ENCODE measurements at regions not wholly inside any gene's neighbourhood (a gene's known extent, or its start where the extent isn't known, plus 50 kb on each side); places are given as distances from the start of the nearest gene placed in this dataset.

GRCh38 chrY:16807713-16808112 lies 1072.3 kb downstream of the CDY2B start:
- TF ChIP-seq, protein P1, sequence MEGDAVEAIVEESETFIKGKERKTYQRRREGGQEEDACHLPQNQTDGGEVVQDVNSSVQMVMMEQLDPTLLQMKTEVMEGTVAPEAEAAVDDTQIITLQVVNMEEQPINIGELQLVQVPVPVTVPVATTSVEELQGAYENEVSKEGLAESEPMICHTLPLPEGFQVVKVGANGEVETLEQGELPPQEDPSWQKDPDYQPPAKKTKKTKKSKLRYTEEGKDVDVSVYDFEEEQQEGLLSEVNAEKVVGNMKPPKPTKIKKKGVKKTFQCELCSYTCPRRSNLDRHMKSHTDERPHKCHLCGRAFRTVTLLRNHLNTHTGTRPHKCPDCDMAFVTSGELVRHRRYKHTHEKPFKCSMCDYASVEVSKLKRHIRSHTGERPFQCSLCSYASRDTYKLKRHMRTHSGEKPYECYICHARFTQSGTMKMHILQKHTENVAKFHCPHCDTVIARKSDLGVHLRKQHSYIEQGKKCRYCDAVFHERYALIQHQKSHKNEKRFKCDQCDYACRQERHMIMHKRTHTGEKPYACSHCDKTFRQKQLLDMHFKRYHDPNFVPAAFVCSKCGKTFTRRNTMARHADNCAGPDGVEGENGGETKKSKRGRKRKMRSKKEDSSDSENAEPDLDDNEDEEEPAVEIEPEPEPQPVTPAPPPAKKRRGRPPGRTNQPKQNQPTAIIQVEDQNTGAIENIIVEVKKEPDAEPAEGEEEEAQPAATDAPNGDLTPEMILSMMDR (IDR thresholded peaks at IDR 0.05): no peak
- TF ChIP-seq POLR2A (IDR thresholded peaks at IDR 0.05): no peak
